ENCODE measurements at regions not wholly inside any gene's neighbourhood (a gene's known extent, or its start where the extent isn't known, plus 50 kb on each side); places are given as distances from the start of the nearest gene placed in this dataset.

DNA sequence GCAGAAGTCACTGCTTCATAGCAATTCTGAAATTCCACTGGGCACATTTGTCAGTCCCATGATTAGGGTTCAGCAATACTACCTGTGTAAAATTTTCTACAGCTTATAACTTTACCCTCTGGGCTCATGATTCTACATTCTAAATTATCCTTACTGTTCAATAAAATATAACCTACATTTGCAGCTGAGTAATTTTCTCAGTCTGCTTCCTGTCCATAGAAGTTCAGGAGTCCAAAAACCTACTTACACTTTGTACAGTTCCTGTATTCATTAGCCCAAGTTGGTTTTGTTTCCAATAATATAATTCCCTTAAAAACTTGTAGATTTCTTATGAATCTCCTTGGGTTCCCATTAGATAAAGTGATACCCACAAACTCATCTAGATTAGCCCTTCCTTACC lies 295.3 kb downstream of the SP3 start:
- TF ChIP-seq, protein P1, sequence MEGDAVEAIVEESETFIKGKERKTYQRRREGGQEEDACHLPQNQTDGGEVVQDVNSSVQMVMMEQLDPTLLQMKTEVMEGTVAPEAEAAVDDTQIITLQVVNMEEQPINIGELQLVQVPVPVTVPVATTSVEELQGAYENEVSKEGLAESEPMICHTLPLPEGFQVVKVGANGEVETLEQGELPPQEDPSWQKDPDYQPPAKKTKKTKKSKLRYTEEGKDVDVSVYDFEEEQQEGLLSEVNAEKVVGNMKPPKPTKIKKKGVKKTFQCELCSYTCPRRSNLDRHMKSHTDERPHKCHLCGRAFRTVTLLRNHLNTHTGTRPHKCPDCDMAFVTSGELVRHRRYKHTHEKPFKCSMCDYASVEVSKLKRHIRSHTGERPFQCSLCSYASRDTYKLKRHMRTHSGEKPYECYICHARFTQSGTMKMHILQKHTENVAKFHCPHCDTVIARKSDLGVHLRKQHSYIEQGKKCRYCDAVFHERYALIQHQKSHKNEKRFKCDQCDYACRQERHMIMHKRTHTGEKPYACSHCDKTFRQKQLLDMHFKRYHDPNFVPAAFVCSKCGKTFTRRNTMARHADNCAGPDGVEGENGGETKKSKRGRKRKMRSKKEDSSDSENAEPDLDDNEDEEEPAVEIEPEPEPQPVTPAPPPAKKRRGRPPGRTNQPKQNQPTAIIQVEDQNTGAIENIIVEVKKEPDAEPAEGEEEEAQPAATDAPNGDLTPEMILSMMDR (IDR thresholded peaks at IDR 0.05; ENCODE audit: borderline replicate concordance, extremely low read depth, low read length, poor library complexity, severe bottlenecking): no peak
- no peak for TF ChIP-seq EZH2 (IDR thresholded peaks at IDR 0.05; ENCODE audit: borderline replicate concordance, low read depth, low read length, severe bottlenecking)

Measured in DND-41 (cell line).